ENCODE measurements at regions not wholly inside any gene's neighbourhood (a gene's known extent, or its start where the extent isn't known, plus 50 kb on each side); places are given as distances from the start of the nearest gene placed in this dataset.

GRCh38 chr13:59205501-59205900 lies 958.2 kb downstream of the DIAPH3 start:
- TF ChIP-seq, protein P1, sequence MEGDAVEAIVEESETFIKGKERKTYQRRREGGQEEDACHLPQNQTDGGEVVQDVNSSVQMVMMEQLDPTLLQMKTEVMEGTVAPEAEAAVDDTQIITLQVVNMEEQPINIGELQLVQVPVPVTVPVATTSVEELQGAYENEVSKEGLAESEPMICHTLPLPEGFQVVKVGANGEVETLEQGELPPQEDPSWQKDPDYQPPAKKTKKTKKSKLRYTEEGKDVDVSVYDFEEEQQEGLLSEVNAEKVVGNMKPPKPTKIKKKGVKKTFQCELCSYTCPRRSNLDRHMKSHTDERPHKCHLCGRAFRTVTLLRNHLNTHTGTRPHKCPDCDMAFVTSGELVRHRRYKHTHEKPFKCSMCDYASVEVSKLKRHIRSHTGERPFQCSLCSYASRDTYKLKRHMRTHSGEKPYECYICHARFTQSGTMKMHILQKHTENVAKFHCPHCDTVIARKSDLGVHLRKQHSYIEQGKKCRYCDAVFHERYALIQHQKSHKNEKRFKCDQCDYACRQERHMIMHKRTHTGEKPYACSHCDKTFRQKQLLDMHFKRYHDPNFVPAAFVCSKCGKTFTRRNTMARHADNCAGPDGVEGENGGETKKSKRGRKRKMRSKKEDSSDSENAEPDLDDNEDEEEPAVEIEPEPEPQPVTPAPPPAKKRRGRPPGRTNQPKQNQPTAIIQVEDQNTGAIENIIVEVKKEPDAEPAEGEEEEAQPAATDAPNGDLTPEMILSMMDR (conservative IDR thresholded peaks at IDR 0.05; ENCODE audit: low read depth, low read length), result no peak
- TF ChIP-seq EZH2 (IDR thresholded peaks at IDR 0.05; ENCODE audit: borderline replicate concordance, low read depth, low read length, poor library complexity, severe bottlenecking), result no peak

Measured in A673 (cell line).